RWPE2 (cell line): ENCODE measurements at regions not wholly inside any gene's neighbourhood (a gene's known extent, or its start where the extent isn't known, plus 50 kb on each side); places are given as distances from the start of the nearest gene placed in this dataset.

ENCODE experiments used
- ATAC-seq: fragments of 200-7000 bp; cut with Tn5 transposase; 3 replicates; pipeline ENCODE4 v1.9.1; 2021; ENCODE audit warnings: low read depth
- DNase-seq: peaks from one replicate; pipeline ENCODE4 v3.0.0-alpha.2; 2020; ENCODE audit warnings: low spot score
- H3K27ac ChIP-seq: fragments of 450-650 bp; 2 replicates; pipeline ENCODE4 v1.5.1; 2017; ENCODE audit warnings: mild to moderate bottlenecking; ENCODE audit not compliant: poor library complexity, severe bottlenecking
- H3K27me3 ChIP-seq: fragments of 250-450 bp; sonication (Bioruptor Pico); 2 replicates; pipeline ENCODE4 v1.5.1; 2021; ENCODE audit warnings: mild to moderate bottlenecking, moderate library complexity; ENCODE audit not compliant: insufficient read depth, poor library complexity, severe bottlenecking
- H3K36me3 ChIP-seq: fragments of 250-450 bp; sonication (Bioruptor Pico); 2 replicates; pipeline ENCODE4 v1.5.1; 2020; ENCODE audit warnings: low read depth, mild to moderate bottlenecking, moderate library complexity
- H3K4me1 ChIP-seq: fragments of 250-450 bp; sonication (Bioruptor Pico); 2 replicates; pipeline ENCODE4 v1.5.1; 2021; ENCODE audit warnings: mild to moderate bottlenecking, moderate library complexity; ENCODE audit not compliant: insufficient read depth, poor library complexity, severe bottlenecking
- H3K4me3 ChIP-seq: fragments of 250-450 bp; sonication (Bioruptor Pico); 2 replicates; pipeline ENCODE4 v1.5.1; 2021; ENCODE audit warnings: mild to moderate bottlenecking, moderate library complexity; ENCODE audit not compliant: severe bottlenecking
- H3K9me3 ChIP-seq: fragments of 250-450 bp; sonication (Bioruptor Pico); 2 replicates; pipeline ENCODE4 v1.5.1; 2021; ENCODE audit warnings: mild to moderate bottlenecking, moderate library complexity; ENCODE audit not compliant: severe bottlenecking
- TF ChIP-seq, protein P1 (sequence below): fragments of 450-650 bp; IDR thresholded peaks from one replicate; pipeline ENCODE4 v1.5.1; 2017; ENCODE audit warnings: mild to moderate bottlenecking, moderate library complexity; ENCODE audit not compliant: poor library complexity, severe bottlenecking

DNA sequence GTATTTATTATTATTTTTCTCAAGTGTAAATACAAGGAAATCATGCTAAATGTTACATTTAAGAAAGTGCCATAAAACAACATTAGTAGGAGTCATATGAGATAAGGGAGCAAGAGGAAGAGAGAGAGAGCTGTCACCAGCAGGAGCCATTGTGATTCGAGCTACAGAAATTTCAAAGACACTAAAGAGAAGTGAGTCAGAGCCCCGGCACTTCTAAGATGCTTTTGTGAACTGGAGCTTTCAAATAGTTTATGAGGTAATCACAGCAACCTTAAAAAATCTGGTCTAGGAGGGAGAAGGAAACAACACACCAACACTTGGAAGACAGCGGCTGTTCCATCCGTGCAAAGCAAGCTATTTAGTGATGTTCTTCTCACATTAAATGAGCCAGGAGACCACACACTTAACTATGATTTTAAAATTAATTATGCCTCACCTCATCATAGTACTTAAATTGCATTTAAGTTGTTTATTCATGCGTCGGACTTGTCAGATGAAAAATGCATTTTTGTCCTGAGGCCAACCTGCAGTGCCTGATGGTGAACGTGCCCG, 382.7 kb upstream of the SALL3 start:
- Histone ChIP-seq H3K36me3 (no peaks in the 10 kb centered on the region), H3K27ac (no peak overlapping the region), H3K4me3 (no peak overlapping the region), H3K27me3 (no peaks in the 10 kb centered on the region), H3K4me1 (no peaks in the 10 kb centered on the region), H3K9me3 (peaks cover 3% of the 10 kb centered on the region)
- DNase-seq (no peak), ATAC-seq (peak; percentile 55; the same call in 1 of the 3 replicates)
- TF ChIP-seq, protein P1, sequence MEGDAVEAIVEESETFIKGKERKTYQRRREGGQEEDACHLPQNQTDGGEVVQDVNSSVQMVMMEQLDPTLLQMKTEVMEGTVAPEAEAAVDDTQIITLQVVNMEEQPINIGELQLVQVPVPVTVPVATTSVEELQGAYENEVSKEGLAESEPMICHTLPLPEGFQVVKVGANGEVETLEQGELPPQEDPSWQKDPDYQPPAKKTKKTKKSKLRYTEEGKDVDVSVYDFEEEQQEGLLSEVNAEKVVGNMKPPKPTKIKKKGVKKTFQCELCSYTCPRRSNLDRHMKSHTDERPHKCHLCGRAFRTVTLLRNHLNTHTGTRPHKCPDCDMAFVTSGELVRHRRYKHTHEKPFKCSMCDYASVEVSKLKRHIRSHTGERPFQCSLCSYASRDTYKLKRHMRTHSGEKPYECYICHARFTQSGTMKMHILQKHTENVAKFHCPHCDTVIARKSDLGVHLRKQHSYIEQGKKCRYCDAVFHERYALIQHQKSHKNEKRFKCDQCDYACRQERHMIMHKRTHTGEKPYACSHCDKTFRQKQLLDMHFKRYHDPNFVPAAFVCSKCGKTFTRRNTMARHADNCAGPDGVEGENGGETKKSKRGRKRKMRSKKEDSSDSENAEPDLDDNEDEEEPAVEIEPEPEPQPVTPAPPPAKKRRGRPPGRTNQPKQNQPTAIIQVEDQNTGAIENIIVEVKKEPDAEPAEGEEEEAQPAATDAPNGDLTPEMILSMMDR, result no peak

DNA sequence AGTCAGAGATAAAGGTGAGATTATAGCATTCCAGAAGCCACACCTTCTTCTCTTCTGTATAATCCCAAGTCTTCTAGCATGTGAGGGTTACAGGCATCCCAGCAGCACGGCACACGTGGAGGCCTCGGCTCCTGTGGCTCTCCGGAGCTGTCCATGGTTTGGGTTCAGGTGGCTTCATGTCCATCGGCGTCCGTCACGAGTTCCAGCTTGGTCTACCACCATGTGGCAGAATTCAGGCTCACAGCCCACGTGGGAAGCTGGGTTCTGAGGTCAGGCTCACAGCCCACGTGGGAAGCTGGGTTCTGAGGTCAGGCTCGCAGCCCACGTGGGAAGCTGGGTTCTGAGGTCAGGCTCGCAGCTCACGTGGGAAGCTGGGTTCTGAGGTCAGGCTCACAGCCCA, 378.3 kb upstream of the SALL3 start:
- Histone ChIP-seq H3K27ac (no peak overlapping the region), H3K27me3 (no peaks in the 10 kb centered on the region), H3K9me3 (no peaks in the 10 kb centered on the region), H3K36me3 (no peaks in the 10 kb centered on the region), H3K4me1 (no peaks in the 10 kb centered on the region), H3K4me3 (no peak overlapping the region)
- TF ChIP-seq, protein P1, result no peak
- DNase-seq (no peak), ATAC-seq (no peak)

DNA sequence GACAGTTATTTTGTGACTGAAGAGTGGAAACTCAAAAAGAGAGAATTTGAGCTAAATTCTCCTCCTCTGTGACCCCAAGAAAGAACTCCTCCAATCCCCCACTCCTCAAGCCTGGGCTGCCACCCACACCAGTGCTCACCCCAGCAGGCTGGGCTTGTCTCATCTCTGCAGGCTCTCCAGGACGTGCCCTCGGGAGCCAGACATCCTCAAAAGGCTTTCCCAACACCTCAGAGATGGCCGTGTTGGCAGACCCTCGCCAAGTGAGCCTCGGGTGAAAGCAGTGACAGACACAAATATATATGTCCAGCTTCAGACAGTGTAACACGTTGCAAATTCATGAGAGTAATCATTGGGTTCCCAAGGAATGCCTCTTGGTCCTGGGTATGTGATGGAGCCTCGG, 377.7 kb upstream of the SALL3 start:
- no peaks in the 10 kb centered on the region for H3K9me3 ChIP-seq
- no peak overlapping the region for H3K27ac ChIP-seq
- TF ChIP-seq, protein P1, result no peak
- ATAC-seq (no peak), DNase-seq (no peak)
- no peaks in the 10 kb centered on the region for H3K36me3 ChIP-seq
- no peak overlapping the region for H3K4me3 ChIP-seq
- no peaks in the 10 kb centered on the region for H3K27me3 ChIP-seq
- H3K4me1 ChIP-seq, result no peaks in the 10 kb centered on the region

DNA sequence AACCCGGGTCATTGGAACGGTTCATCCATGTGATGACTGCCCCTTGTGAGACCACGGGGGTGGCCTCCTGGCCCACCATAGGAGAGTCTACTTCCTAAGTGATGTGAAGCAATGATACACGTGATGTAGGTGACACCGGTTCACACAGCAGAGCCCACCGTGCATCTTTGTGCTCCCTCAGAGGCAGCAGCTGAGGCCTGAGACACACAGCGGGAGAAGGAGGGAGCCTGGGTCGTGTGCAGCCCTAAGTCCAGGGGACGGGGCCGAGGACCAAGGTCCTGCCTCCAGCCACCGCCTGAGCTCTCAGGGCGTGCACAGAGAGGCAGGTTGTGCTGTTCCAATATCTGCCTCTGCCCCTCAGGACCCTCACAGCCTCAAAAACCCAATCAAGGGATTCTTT, 377.2 kb upstream of the SALL3 start:
- ATAC-seq (no peak), DNase-seq (no peak)
- TF ChIP-seq, protein P1, result no peak
- H3K36me3 ChIP-seq, result no peaks in the 10 kb centered on the region
- H3K9me3 ChIP-seq, result no peaks in the 10 kb centered on the region
- no peak overlapping the region for H3K27ac ChIP-seq
- H3K27me3 ChIP-seq, result no peaks in the 10 kb centered on the region
- no peak overlapping the region for H3K4me3 ChIP-seq
- no peaks in the 10 kb centered on the region for H3K4me1 ChIP-seq

DNA sequence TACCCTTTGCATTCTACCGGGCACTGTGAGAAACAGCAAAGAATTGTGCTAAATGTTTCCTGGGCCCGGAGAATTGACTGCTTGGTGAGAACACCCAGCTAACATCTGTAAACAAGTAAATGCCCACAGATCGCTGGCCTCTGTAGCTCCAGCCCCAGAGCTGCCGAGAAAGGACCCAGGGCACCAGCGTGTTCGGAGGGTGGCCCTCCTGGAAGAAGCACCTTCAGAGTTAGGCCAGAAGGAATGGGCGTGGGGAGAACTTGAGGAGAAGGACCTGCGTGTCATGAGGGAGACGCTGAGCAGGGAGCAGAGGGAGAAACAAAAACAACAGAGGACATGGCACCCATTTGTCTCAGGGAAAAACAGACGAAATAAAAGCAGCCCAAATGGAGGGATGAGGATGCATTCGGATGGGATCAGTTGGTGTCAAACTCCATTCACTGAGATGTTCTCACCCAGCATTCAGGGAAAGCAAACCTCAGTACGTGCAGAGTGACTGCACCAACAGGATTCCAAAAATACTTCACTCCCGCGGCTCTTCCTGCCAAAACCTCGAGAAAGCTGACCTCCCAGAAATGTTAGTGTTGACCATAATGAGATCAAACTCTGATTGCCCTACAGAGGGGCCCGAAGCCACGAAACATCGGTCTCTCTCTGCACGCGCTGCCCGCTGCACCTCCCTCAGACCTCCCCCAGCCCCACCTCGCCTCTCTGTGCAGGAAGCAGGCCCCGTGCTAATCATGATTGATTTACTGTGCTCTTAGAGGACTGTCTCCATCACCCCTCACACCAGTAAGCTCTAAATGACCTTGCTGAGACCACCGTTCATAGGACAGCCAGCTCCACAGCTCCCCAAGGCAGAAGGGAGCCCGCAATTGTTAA, 376.3 kb upstream of the SALL3 start:
- no peaks in the 10 kb centered on the region for H3K36me3 ChIP-seq
- TF ChIP-seq, protein P1, result no peak
- no peak overlapping the region for H3K27ac ChIP-seq
- no peak for ATAC-seq
- H3K27me3 ChIP-seq, result no peaks in the 10 kb centered on the region
- no peaks in the 10 kb centered on the region for H3K4me1 ChIP-seq
- no peak overlapping the region for H3K4me3 ChIP-seq
- no peak for DNase-seq
- no peaks in the 10 kb centered on the region for H3K9me3 ChIP-seq
